ENCODE measurements at regions not wholly inside any gene's neighbourhood (a gene's known extent, or its start where the extent isn't known, plus 50 kb on each side); places are given as distances from the start of the nearest gene placed in this dataset.

DNA sequence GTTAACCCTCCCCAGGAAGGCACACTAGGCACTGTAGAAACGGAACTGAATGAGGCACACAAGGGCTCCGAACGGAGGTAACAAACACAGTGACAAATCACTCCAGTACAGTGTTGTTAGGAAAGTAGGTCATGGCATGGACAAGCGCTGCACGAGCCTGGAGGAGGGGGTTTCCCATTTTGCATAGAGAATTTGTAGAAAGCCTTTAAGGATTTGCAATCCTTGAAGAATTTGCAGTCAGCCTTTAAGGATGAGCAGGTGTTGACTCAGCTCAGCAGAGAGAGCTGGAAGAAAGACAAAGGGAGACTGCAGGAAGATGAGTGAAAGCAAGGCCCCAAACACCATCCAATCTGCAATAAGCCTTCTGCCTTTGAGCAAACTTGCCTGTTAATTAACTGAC, 51.1 kb upstream of the PPP1R3C start:
- no peak for DNase-seq
- no peaks in the 10 kb centered on the region for H3K9me3 ChIP-seq
- H3K4me3 Mint-ChIP-seq (ENCODE audit: unreplicated experiment) = no peak overlapping the region
- peaks cover 5% of the 10 kb centered on the region for H3K27me3 Mint-ChIP-seq (ENCODE audit: insufficient read depth, unreplicated experiment)
- H3K27ac Mint-ChIP-seq (ENCODE audit: unreplicated experiment) = no peak overlapping the region
- no peaks in the 10 kb centered on the region for H3K27me3 ChIP-seq (replicated peaks; ENCODE audit: control insufficient read depth, insufficient read depth, low read length)
- intact Hi-C loops (cut with micrococcal nuclease; ENCODE audit: unreplicated experiment) = no loop called here
- no TSS peak for BruUV-seq (replicated peaks)
- no peaks in the 10 kb centered on the region for H3K4me1 ChIP-seq
- ChIA-PET CTCF (interaction anchor here (0.6 kb wide), 1 partner anchor 280 kb away, joined by 5 read pairs; no protein-coding TSS in a partner anchor), POLR2A (no interaction called here)
- H3K9me3 Mint-ChIP-seq (ENCODE audit: unreplicated experiment) = no peaks in the 10 kb centered on the region
- no peaks in the 10 kb centered on the region for H3K4me1 Mint-ChIP-seq (ENCODE audit: low read depth, unreplicated experiment)
- H3K36me3 Mint-ChIP-seq (ENCODE audit: insufficient read depth, unreplicated experiment) = no peaks in the 10 kb centered on the region
- no peak overlapping the region for H3K4me3 ChIP-seq (ENCODE audit: low read depth, low read length)
- no peaks in the 10 kb centered on the region for H3K36me3 ChIP-seq (ENCODE audit: control insufficient read depth, insufficient read depth, low read length)
- TF ChIP-seq, protein P1, sequence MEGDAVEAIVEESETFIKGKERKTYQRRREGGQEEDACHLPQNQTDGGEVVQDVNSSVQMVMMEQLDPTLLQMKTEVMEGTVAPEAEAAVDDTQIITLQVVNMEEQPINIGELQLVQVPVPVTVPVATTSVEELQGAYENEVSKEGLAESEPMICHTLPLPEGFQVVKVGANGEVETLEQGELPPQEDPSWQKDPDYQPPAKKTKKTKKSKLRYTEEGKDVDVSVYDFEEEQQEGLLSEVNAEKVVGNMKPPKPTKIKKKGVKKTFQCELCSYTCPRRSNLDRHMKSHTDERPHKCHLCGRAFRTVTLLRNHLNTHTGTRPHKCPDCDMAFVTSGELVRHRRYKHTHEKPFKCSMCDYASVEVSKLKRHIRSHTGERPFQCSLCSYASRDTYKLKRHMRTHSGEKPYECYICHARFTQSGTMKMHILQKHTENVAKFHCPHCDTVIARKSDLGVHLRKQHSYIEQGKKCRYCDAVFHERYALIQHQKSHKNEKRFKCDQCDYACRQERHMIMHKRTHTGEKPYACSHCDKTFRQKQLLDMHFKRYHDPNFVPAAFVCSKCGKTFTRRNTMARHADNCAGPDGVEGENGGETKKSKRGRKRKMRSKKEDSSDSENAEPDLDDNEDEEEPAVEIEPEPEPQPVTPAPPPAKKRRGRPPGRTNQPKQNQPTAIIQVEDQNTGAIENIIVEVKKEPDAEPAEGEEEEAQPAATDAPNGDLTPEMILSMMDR (IDR thresholded peaks at IDR 0.05; ENCODE audit: insufficient read depth in 1 of 2, low read depth in 1 of 2, low read length in 1 of 2, severe bottlenecking in 1 of 2, unreplicated experiment in 1 of 2) = no peak

DNA sequence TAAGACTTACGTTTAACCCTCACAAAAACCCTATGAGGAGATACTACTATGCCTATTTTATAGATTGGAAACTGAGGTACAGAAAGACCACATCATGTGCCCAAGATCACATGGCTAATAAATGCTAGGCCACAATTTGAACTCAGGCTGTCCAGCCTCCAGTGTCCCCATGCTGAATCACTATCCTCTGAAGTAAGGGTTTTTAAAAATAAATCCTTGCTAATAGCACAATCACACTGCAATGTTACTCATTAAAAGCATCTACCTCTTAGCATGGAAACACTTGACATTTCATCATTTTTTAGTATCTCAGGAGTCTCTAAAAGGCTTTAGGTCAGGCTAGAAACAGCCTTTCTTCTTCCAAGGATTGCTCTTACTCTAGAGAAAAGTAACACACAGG, 50.0 kb upstream of the PPP1R3C start:
- intact Hi-C loops (cut with micrococcal nuclease; ENCODE audit: unreplicated experiment) = no loop called here
- BruUV-seq (replicated peaks) = no TSS peak
- ChIA-PET POLR2A (no interaction called here), CTCF (no interaction called here)
- DNase-seq = no peak
- Mint-ChIP-seq H3K9me3 (ENCODE audit: unreplicated experiment) (no peaks in the 10 kb centered on the region), H3K4me1 (ENCODE audit: low read depth, unreplicated experiment) (no peaks in the 10 kb centered on the region), H3K36me3 (ENCODE audit: insufficient read depth, unreplicated experiment) (no peaks in the 10 kb centered on the region), H3K4me3 (ENCODE audit: unreplicated experiment) (no peak overlapping the region), H3K27ac (ENCODE audit: unreplicated experiment) (no peak overlapping the region), H3K27me3 (ENCODE audit: insufficient read depth, unreplicated experiment) (peaks cover 5% of the 10 kb centered on the region)
- Histone ChIP-seq H3K4me3 (ENCODE audit: low read depth, low read length) (no peak overlapping the region), H3K4me1 (no peaks in the 10 kb centered on the region), H3K36me3 (ENCODE audit: control insufficient read depth, insufficient read depth, low read length) (no peaks in the 10 kb centered on the region), H3K27me3 (replicated peaks; ENCODE audit: control insufficient read depth, insufficient read depth, low read length) (no peaks in the 10 kb centered on the region), H3K9me3 (no peaks in the 10 kb centered on the region)
- TF ChIP-seq, protein P1 (IDR thresholded peaks at IDR 0.05; ENCODE audit: insufficient read depth in 1 of 2, low read depth in 1 of 2, low read length in 1 of 2, severe bottlenecking in 1 of 2, unreplicated experiment in 1 of 2) = no peak

Data from Caco-2 (cell line).